ENCODE measurements at regions not wholly inside any gene's neighbourhood (a gene's known extent, or its start where the extent isn't known, plus 50 kb on each side); places are given as distances from the start of the nearest gene placed in this dataset.

DNA sequence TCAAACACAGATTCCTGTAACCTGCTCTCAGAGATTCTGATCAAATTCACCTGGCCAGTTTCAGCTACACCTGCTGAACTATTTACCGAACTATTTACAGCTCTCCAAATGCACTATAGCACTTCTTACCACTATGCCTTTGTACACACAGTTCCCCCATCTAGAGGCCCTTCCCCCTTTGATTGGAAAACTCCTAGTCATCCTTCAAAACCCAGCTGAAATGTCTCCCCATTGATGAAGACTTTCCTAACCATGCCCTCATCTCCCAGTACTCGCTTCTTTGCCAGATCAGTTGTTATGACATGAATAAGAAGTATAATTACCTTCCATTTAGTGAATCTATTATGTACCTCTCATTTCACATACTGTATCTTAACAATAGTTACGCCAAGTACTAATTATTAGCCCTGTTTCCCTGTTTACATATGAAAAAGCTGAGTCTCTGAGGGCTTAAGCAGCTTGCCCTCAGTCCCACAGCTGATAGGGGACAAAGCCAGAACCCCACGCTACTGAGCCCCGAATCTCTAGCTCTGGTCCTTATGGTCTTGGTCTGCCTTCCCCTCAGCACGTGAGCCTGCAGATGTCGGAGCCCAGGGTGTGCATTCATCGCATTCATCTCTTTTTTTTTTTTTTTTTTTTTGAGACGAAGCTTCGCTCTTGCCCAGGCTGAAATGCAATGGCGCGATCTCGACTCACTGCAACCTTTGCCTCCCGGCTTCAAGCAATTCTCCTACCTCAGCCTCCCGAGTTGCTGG lies 64.7 kb upstream of the ASAP2 start:
- H3K4me3 Mint-ChIP-seq, result no peak overlapping the region
- H3K9me3 Mint-ChIP-seq, result no peaks in the 10 kb centered on the region
- H3K4me1 Mint-ChIP-seq (ENCODE audit: low read depth), result no peaks in the 10 kb centered on the region
- peaks cover 13% of the 10 kb centered on the region for H3K27me3 Mint-ChIP-seq
- no peaks in the 10 kb centered on the region for H3K36me3 Mint-ChIP-seq (ENCODE audit: low read depth)
- H3K27ac Mint-ChIP-seq, result no peak overlapping the region

DNA sequence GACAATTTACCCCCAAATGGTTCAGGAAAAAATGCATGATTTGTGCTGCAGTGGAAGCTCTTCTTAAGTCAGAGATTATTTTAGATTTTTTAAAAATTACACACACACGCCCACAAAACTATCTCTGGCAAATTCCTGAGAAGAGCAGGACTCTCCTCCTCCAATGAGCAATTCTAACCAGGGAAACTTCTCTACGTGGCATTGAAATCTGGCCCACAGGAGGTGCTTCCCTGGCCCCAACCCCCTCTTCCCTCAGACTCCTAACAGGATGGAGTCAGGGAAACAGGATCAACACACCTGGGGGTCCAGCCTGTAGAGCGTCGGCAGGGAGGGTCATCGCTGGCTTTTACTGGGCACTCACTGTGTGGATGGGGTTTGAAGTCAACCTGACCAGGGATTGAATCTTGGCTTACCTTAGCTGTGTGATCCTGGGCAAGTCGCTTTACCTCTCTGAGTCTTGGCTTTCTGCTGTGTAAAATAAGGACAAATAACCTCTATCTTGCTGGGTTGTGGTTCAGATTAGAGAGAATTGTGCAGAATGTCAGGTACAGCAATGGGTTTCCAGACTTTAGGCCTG lies 65.4 kb upstream of the ASAP2 start:
- no peaks in the 10 kb centered on the region for H3K4me1 Mint-ChIP-seq (ENCODE audit: low read depth)
- no peak overlapping the region for H3K27ac Mint-ChIP-seq
- no peak overlapping the region for H3K4me3 Mint-ChIP-seq
- no peaks in the 10 kb centered on the region for H3K36me3 Mint-ChIP-seq (ENCODE audit: low read depth)
- H3K9me3 Mint-ChIP-seq, result no peaks in the 10 kb centered on the region
- H3K27me3 Mint-ChIP-seq, result peaks cover 13% of the 10 kb centered on the region

DNA sequence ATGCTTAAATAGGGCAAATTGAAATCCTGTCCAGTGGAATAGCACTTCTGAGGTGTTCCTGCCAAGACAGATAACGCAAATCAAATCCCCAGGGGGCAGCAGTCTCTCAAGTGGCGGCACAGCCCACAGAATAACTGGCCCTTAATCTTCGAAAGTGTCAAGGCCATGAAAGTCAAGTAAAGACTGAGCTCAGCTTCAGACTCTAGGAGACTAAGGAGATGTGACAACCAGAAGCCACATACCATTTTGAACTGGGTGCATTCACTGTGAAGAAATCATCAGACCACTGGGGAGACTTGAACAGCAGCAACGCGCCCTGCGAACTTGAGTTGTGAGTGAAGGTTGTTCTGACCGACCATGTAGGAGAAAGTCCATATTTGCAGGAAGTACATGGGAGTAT lies 66.0 kb upstream of the ASAP2 start:
- H3K36me3 Mint-ChIP-seq (ENCODE audit: low read depth), result no peaks in the 10 kb centered on the region
- no peak overlapping the region for H3K4me3 Mint-ChIP-seq
- H3K27me3 Mint-ChIP-seq, result peaks cover 13% of the 10 kb centered on the region
- no peaks in the 10 kb centered on the region for H3K4me1 Mint-ChIP-seq (ENCODE audit: low read depth)
- no peaks in the 10 kb centered on the region for H3K9me3 Mint-ChIP-seq
- no peak overlapping the region for H3K27ac Mint-ChIP-seq

DNA sequence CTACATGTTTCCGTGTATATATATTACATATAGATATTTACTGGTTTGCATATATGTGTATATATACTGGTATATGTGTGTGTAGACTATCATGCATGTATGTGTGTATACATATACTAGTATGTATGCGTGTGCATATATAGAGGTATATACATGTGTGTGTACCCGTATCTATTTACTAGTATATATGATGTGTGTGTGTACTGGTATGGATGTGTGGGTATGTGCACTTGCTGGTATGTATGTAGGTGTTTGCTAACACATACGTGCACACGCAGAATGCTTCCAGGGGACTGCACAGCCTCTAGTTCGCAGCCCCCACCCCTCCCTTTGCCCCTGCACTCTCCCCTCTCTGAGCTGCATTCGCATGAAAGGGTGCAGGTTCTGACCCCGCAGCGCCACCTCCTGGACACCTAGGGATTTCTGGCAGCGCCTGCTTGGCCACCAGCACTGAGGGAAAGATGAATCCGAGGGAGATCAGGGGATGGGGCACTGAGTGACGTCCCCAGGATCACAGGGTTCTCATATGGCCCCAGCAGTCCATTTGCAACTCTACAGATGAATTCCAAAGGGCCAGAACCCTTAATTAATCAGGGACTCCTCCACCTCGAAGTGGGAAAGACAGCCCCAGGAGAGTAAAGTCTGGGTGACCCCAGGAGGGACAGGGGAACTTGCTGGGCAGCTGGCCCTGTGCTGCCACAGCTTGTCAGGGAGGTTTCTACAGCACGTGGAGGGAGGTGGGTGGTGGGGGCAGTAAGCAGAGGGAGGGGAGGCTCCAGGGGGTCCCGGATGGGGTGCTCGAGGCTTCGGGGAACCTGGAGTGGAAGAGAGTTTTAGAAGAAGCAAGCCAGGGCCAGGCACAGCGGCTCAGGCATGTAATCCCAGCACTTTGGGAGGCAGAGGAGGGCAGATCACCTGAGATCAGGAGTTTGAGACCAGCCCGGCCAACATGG lies 66.8 kb upstream of the ASAP2 start:
- peaks cover 13% of the 10 kb centered on the region for H3K27me3 Mint-ChIP-seq
- no peaks in the 10 kb centered on the region for H3K36me3 Mint-ChIP-seq (ENCODE audit: low read depth)
- no peaks in the 10 kb centered on the region for H3K4me1 Mint-ChIP-seq (ENCODE audit: low read depth)
- H3K9me3 Mint-ChIP-seq, result no peaks in the 10 kb centered on the region
- H3K4me3 Mint-ChIP-seq, result no peak overlapping the region
- H3K27ac Mint-ChIP-seq, result no peak overlapping the region

DNA sequence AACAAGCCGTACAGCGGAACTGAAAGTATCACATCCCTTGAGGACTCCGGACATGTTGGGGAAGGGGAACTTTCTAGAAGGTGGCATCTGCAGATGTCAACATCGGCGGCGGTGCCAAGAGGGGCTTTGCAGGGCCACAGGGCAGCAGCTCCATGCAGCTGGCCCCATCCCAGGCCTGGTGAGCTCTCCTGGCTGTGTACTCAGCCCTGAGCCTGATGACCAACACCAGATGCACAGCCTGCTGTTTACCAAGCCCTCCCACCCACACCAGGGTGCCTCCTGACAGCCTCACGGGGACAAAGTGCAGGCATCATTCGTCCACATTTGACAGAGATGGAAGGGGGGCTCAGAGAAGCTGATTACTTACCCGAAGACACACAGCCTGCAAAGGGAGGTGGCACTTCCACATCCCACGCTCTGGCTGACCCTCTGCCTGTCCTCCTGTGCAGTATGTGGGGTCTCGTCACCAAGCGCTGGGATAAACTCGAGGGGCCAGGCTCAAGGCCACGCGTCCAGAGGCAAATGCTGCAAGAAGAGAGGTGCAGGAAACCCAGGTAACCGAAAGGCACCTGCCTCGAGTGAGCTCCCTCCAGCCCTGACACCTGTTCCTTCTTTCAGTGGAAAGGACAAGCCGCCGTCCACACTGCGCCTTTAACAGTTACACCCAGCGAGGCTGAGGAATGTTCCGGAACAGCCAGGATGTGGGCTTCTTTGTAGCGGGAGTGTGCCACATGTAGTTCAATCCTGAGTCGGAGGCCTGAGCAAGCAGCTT lies 69.0 kb upstream of the ASAP2 start:
- peaks cover 10% of the 10 kb centered on the region for H3K27me3 Mint-ChIP-seq
- no peaks in the 10 kb centered on the region for H3K36me3 Mint-ChIP-seq (ENCODE audit: low read depth)
- peaks cover 18% of the 10 kb centered on the region for H3K9me3 Mint-ChIP-seq
- no peak overlapping the region for H3K27ac Mint-ChIP-seq
- no peak overlapping the region for H3K4me3 Mint-ChIP-seq
- no peaks in the 10 kb centered on the region for H3K4me1 Mint-ChIP-seq (ENCODE audit: low read depth)

DNA sequence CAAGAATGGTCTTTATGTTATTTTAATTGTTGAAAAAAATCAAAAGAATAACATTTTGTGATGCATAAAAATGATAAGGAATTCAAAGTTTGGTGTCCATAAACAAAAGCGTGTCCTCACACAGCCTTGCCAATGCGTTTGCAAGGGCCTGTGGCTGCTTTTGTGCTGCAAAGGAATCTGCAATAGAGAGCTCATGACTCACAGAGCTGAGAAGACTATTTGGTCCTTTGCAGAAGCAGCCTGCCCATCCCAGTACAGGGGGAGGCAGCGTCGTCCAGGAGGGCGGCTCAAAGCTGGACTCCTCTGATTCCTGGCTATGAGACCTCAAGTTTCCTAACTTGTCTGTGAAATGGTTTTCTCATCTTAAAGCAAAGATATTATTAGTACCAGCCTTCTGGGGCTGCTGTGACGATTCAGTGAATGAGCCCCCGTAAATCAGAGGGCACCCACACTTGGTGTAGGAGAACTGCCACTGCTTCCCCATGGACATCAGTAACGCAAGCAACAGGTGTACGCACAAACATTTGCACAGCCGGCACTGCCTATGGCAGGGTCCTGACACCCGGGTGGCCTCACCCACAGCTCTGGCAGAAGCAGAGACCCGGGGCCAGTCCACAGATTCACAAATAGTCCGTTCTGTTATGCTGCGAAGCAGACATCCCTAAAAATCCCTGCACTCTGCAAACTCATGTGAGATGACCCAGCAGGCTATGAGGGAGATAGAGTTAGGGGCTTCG lies 70.6 kb upstream of the ASAP2 start:
- no peak overlapping the region for H3K4me3 Mint-ChIP-seq
- peaks cover 4% of the 10 kb centered on the region for H3K27me3 Mint-ChIP-seq
- peaks cover 21% of the 10 kb centered on the region for H3K9me3 Mint-ChIP-seq
- no peaks in the 10 kb centered on the region for H3K36me3 Mint-ChIP-seq (ENCODE audit: low read depth)
- no peak overlapping the region for H3K27ac Mint-ChIP-seq
- H3K4me1 Mint-ChIP-seq (ENCODE audit: low read depth), result no peaks in the 10 kb centered on the region

DNA sequence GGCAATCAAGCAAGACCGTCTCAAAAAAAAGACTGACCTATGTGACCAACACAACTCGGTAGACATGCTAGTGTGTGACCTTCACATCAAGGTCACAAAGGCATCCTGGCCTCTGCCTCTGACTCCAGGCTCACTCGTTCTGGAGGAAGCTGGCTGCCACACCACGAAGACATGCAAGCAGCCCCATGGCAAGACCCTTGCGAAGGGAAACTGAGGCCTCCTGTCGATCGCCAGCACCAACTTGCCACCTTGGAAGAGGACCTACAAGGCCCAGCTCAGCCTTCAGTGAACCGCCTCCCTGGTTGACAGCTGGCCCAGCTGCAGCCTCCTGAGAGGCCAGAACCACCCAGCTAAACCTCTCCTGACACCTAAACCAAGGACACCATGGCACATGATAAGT lies 79.3 kb upstream of the ASAP2 start:
- Mint-ChIP-seq H3K4me3 (no peak overlapping the region), H3K9me3 (peaks cover 5% of the 10 kb centered on the region), H3K27me3 (no peaks in the 10 kb centered on the region), H3K27ac (no peak overlapping the region), H3K36me3 (ENCODE audit: low read depth) (no peaks in the 10 kb centered on the region), H3K4me1 (ENCODE audit: low read depth) (no peaks in the 10 kb centered on the region)

DNA sequence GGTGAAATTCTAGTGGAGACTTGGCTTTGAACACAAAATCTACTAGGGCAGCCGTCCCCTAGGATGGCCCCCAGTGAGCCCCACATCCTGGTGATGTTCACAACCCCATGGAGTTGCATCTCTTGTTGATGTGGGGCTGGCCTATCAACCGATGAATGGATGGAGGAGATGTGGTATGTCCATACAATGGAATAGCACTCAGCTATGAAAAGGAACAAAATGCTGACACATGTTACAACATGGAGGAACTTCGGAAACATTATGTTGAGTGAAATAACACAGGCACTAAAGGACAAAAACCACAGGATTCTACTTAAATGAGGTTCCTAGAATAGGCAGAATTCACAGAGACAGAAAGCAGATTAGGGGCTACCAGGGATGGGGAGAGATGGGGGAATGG lies 80.1 kb upstream of the ASAP2 start:
- Mint-ChIP-seq H3K4me1 (ENCODE audit: low read depth) (no peaks in the 10 kb centered on the region), H3K27ac (no peak overlapping the region), H3K9me3 (peaks cover 5% of the 10 kb centered on the region)

DNA sequence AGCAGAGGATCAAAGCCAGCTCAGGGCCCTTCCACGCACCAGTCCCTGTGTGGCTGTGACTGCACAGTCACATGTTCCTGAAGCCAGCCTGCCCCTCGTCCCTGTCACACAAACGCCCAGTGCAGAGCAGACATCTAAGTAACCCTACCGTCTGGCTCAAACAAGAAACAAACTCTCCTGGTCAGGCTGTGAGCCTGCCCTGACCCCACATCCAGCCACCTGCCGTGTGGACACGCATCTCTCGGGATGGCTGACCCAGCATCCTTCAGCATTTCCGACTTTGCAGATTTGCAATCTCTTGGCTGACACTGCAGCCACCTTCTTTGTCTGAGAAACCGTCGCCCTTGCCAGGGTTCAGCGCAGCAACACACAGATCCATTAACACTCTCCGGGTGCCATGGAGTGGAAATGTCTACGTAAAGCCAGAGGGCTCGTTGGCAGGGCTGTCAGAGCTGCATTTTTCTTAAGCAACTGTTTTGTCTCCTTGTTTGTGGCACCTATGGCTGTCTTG lies 82.3 kb upstream of the ASAP2 start:
- Mint-ChIP-seq H3K4me3 (no peak overlapping the region), H3K27ac (no peak overlapping the region)

More for the DNA sequence above, 80.1 kb upstream of the ASAP2 start:
- no peak overlapping the region for H3K4me3 Mint-ChIP-seq
- H3K36me3 Mint-ChIP-seq (ENCODE audit: low read depth), result no peaks in the 10 kb centered on the region
- no peaks in the 10 kb centered on the region for H3K27me3 Mint-ChIP-seq

DNA sequence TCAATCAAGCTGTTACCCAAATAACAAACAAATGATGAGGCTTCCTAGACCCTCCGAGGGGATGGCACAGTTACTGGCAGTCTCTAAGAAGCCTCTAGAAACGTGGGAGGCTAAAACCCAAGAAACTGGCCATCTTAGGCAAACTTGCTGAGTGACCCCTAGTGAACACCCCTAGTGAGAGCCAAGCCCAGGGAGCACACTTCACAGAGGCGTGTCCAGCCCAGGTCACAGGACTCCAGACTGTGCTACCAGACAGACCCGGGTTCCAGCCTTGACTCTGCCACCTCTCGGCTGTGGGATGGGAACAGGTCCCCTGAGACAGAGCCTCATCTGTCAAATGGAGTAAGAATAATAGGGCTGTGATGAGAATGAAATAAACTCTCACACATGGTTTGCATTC lies 83.5 kb upstream of the ASAP2 start:
- no peaks in the 10 kb centered on the region for H3K27me3 Mint-ChIP-seq
- H3K4me1 Mint-ChIP-seq (ENCODE audit: low read depth), result no peaks in the 10 kb centered on the region
- H3K27ac Mint-ChIP-seq, result no peak overlapping the region
- H3K4me3 Mint-ChIP-seq, result no peak overlapping the region
- H3K9me3 Mint-ChIP-seq, result peaks cover 5% of the 10 kb centered on the region
- H3K36me3 Mint-ChIP-seq (ENCODE audit: low read depth), result no peaks in the 10 kb centered on the region

More for the DNA sequence above, 82.3 kb upstream of the ASAP2 start:
- Mint-ChIP-seq H3K27me3 (no peaks in the 10 kb centered on the region), H3K4me1 (ENCODE audit: low read depth) (no peaks in the 10 kb centered on the region), H3K9me3 (peaks cover 5% of the 10 kb centered on the region), H3K36me3 (ENCODE audit: low read depth) (no peaks in the 10 kb centered on the region)

DNA sequence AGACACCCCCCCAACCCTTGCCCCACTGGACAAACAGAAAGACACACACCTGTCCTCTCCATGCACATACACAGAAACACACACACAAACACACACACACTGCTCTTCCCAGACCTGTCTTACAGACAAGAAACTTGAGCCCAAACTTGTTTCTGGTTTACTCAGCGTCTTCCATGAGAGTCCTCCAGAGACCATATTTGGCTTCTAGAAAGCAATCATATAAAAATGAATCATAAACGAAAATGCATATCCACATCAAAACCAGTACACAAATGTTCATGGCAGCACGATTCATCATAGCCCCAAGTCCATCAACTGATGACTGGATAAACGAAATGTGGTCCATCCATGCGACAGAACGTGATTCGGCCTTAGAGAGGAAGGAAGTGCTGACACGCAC lies 84.2 kb upstream of the ASAP2 start:
- Mint-ChIP-seq H3K36me3 (ENCODE audit: low read depth) (no peaks in the 10 kb centered on the region), H3K27me3 (no peaks in the 10 kb centered on the region), H3K4me3 (no peak overlapping the region), H3K27ac (no peak overlapping the region), H3K9me3 (peaks cover 5% of the 10 kb centered on the region), H3K4me1 (ENCODE audit: low read depth) (no peaks in the 10 kb centered on the region)

DNA sequence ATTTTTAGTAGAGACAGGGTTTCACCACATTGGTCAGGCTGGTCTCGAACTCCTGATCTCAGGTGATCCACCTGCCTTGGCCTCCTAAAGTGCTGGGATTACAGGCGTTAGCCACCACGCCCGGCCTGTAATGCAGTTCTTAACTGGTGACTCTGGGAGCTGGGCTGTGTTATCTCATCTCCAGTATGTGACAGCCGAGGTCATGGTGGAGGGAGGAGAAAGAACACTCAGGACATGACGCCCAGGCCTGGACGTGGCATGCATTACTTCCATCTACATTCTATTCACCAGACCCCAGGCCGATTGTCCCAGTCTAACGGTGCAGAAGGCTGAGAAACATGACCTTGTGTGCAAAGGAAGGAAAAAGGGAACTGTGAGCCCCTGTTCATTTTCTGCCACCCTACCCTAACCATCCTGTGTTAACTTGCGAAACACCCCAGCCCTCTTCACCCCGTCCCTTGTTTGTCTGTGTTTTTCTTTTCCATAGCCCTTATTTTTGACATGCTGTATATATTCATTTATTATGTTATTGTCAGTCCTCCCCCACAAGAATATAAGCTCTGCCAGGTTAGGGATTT lies 88.1 kb upstream of the ASAP2 start:
- no peak overlapping the region for H3K4me3 Mint-ChIP-seq
- no peaks in the 10 kb centered on the region for H3K4me1 Mint-ChIP-seq (ENCODE audit: low read depth)
- H3K9me3 Mint-ChIP-seq, result no peaks in the 10 kb centered on the region
- H3K27ac Mint-ChIP-seq, result no peak overlapping the region
- H3K36me3 Mint-ChIP-seq (ENCODE audit: low read depth), result no peaks in the 10 kb centered on the region
- H3K27me3 Mint-ChIP-seq, result no peaks in the 10 kb centered on the region

DNA sequence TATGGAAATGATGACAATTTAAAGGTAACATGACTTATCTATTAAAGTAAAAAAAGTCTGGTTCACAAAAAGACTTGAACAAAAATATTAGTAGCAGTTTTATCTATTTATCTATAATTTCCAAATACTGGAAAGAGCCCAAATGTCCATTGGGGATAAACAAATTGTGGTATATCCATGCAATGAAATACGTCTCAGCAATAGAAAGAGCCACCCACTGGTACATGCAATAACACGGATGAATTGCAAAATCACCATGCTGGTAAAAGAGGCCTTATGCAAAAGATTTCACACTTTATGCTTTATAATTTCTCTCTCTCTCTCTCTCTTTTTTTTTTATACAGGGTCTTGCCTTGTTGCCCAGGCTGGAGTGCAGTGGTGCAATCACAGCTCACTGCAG lies 91.4 kb upstream of the ASAP2 start:
- Mint-ChIP-seq H3K9me3 (no peaks in the 10 kb centered on the region), H3K36me3 (ENCODE audit: low read depth) (no peaks in the 10 kb centered on the region), H3K4me3 (no peak overlapping the region), H3K27me3 (peaks cover 4% of the 10 kb centered on the region), H3K27ac (no peak overlapping the region), H3K4me1 (ENCODE audit: low read depth) (no peaks in the 10 kb centered on the region)

DNA sequence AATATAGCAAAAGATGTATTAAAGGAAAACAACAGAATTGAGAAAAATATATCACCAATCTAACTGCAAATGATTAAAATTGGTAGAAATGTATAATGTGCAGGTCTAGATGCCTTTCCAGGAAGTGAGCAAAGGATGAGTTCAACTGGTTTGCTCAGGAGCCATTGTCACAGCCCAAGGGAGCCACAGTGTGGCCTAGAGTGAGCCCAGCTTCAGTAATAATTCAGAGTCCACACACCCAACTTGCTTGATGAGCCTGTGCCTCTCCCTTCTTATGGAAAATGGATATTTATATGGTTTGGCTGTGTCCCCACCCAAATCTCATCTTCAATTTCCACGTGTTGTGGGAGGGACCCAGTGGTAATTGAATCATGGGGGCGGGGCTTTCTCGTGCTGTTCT lies 92.2 kb upstream of the ASAP2 start:
- peaks cover 4% of the 10 kb centered on the region for H3K27me3 Mint-ChIP-seq

More for the DNA sequence above, 92.2 kb upstream of the ASAP2 start:
- Mint-ChIP-seq H3K4me1 (ENCODE audit: low read depth) (no peaks in the 10 kb centered on the region), H3K36me3 (ENCODE audit: low read depth) (no peaks in the 10 kb centered on the region), H3K27ac (no peak overlapping the region), H3K4me3 (no peak overlapping the region), H3K9me3 (no peaks in the 10 kb centered on the region)

Data from stimulated activated naive CD8-positive, alpha-beta T cell treated with anti-CD3 and anti-CD28 coated beads, Interleukin-15, Interleukin-2, amounts not matched to agents 100 ng/mL and 50 ng/mL, for 24 hours (primary cell).